Suprapubic skin (tissue), 4 donors: ENCODE measurements at regions not wholly inside any gene's neighbourhood (a gene's known extent, or its start where the extent isn't known, plus 50 kb on each side); places are given as distances from the start of the nearest gene placed in this dataset.

Source experiments
- CTCF ChIP-seq, 2 donors: fragments of 200-600 bp in 1 of 2; fragments of 450-650 bp in 1 of 2; sonication (generic) in 1 of 2; IDR thresholded peaks; one replicate each; pipeline ENCODE4 v1.5.1; 2016 to 2019; ENCODE audit warnings: antibody characterized with exemption in 2 of 2, mild to moderate bottlenecking in 1 of 2, moderate library complexity in 1 of 2
- POLR2A ChIP-seq, 2 donors: fragments of 450-650 bp; IDR thresholded peaks; one replicate each; pipeline ENCODE4 v1.6.1; 2017; ENCODE audit warnings: antibody characterized with exemption in 2 of 2, mild to moderate bottlenecking in 2 of 2, moderate library complexity in 2 of 2
- POLR2AphosphoS5 ChIP-seq, 3 donors: sonication (generic); formaldehyde crosslinking; IDR thresholded peaks; one replicate each; pipeline ENCODE4 v1.6.1; 2017; ENCODE audit warnings: antibody characterized with exemption in 3 of 3

GRCh38 chr6:50539447-50539846 is 173.9 kb upstream of the TFAP2D start:
- TF ChIP-seq POLR2AphosphoS5 (IDR thresholded peaks at IDR 0.05) = no peak
- no peak for TF ChIP-seq CTCF (IDR thresholded peaks at IDR 0.05)
- no peak for TF ChIP-seq POLR2A (IDR thresholded peaks at IDR 0.05)
